ENCODE measurements at regions not wholly inside any gene's neighbourhood (a gene's known extent, or its start where the extent isn't known, plus 50 kb on each side); places are given as distances from the start of the nearest gene placed in this dataset.

GRCh38 chr2:2824588-2824987 lies 493.5 kb upstream of the MYT1L start:
- Histone ChIP-seq H3K4me1 (no peaks in the 10 kb centered on the region), H3K4me3 (no peak overlapping the region), H3K9me3 (no peaks in the 10 kb centered on the region), H3K27me3 (ENCODE audit: insufficient read depth in 3 of 3, low read length in 2 of 3) (no peaks in the 10 kb centered on the region), H3K36me3 (ENCODE audit: insufficient read depth in 1 of 2, low read depth in 1 of 2) (no peaks in the 10 kb centered on the region), H3K27ac (no peak overlapping the region)
- TF ChIP-seq, protein P1, sequence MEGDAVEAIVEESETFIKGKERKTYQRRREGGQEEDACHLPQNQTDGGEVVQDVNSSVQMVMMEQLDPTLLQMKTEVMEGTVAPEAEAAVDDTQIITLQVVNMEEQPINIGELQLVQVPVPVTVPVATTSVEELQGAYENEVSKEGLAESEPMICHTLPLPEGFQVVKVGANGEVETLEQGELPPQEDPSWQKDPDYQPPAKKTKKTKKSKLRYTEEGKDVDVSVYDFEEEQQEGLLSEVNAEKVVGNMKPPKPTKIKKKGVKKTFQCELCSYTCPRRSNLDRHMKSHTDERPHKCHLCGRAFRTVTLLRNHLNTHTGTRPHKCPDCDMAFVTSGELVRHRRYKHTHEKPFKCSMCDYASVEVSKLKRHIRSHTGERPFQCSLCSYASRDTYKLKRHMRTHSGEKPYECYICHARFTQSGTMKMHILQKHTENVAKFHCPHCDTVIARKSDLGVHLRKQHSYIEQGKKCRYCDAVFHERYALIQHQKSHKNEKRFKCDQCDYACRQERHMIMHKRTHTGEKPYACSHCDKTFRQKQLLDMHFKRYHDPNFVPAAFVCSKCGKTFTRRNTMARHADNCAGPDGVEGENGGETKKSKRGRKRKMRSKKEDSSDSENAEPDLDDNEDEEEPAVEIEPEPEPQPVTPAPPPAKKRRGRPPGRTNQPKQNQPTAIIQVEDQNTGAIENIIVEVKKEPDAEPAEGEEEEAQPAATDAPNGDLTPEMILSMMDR (IDR thresholded peaks at IDR 0.05), result no peak
- intact Hi-C loops (cut with DNase I), result no loop called here
- 24 to 50% (median 35%) methylated on average over 5 of the region's 5 CpGs for WGBS, 3 donors
- no peak for ATAC-seq
- no peak for DNase-seq

- intact Hi-C loops (cut with DNase I), result no loop called here
- TF ChIP-seq, protein P1 (IDR thresholded peaks at IDR 0.05), result no peak
- H3K4me1 ChIP-seq, result no peaks in the 10 kb centered on the region
- no peak overlapping the region for H3K27ac ChIP-seq
- H3K9me3 ChIP-seq, result no peaks in the 10 kb centered on the region
- no peak overlapping the region for H3K4me3 ChIP-seq
- no peaks in the 10 kb centered on the region for H3K36me3 ChIP-seq (ENCODE audit: insufficient read depth in 1 of 2, low read depth in 1 of 2)
- 63 to 67% (median 67%) methylated on average over 3 of the region's 3 CpGs for WGBS, 3 donors
- DNase-seq (no peak), ATAC-seq (no peak)
- no peaks in the 10 kb centered on the region for H3K27me3 ChIP-seq (ENCODE audit: insufficient read depth in 3 of 3, low read length in 2 of 3)
Measured at GRCh38 chr2:2823061-2823753, 492.1 kb upstream of the MYT1L start.

- WGBS, 3 donors, result 95 to 97% (median 95%) methylated on average over 1 of the region's 1 CpG
- Histone ChIP-seq H3K27me3 (ENCODE audit: insufficient read depth in 3 of 3, low read length in 2 of 3) (no peaks in the 10 kb centered on the region), H3K36me3 (ENCODE audit: insufficient read depth in 1 of 2, low read depth in 1 of 2) (no peaks in the 10 kb centered on the region), H3K9me3 (no peaks in the 10 kb centered on the region), H3K27ac (no peak overlapping the region), H3K4me3 (no peak overlapping the region), H3K4me1 (no peaks in the 10 kb centered on the region)
- no peak for ATAC-seq
- DNase-seq, result no peak
- TF ChIP-seq, protein P1 (IDR thresholded peaks at IDR 0.05), result no peak
- intact Hi-C loops (cut with DNase I), result no loop called here
Measured at GRCh38 chr2:2822143-2822542, 491.1 kb upstream of the MYT1L start.

DNA sequence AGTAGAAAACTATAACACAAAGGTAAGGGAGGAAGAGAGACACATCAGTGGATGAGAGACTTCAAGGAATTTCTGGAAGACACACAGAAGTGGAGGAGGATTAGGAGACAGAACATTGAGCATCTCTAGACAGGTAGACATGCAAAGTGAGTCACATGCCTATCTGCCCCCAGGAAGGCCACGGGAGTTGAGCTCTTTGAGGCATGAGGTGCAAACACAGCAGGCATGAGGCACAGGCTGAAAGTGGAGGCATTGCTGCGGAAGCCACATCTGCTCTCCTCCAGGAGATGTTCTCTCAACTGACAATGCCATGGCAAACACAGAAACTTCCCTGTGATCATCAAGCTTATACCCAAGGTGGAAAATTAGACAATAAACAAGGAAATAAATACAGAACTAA lies 481.6 kb upstream of the MYT1L start:
- no peak for ATAC-seq
- WGBS, 3 donors, result 84 to 95% (median 86%) methylated on average over 2 of the region's 2 CpGs
- TF ChIP-seq, protein P1 (IDR thresholded peaks at IDR 0.05), result no peak

GRCh38 chr2:2812117-2812516 lies 481.0 kb upstream of the MYT1L start:
- peaks cover 7% of the 10 kb centered on the region for H3K9me3 ChIP-seq
- H3K36me3 ChIP-seq (ENCODE audit: insufficient read depth in 1 of 2, low read depth in 1 of 2), result no peaks in the 10 kb centered on the region
- TF ChIP-seq, protein P1 (IDR thresholded peaks at IDR 0.05), result no peak
- H3K27ac ChIP-seq, result no peak overlapping the region
- WGBS, 3 donors, result 60 to 79% (median 60%) methylated on average over 3 of the region's 3 CpGs
- intact Hi-C loops (cut with DNase I), result no loop called here
- no peaks in the 10 kb centered on the region for H3K4me1 ChIP-seq
- no peaks in the 10 kb centered on the region for H3K27me3 ChIP-seq (ENCODE audit: insufficient read depth in 3 of 3, low read length in 2 of 3)
- ATAC-seq (no peak), DNase-seq (no peak)
- no peak overlapping the region for H3K4me3 ChIP-seq

More for the DNA sequence above, 481.6 kb upstream of the MYT1L start:
- Histone ChIP-seq H3K27me3 (ENCODE audit: insufficient read depth in 3 of 3, low read length in 2 of 3) (no peaks in the 10 kb centered on the region), H3K9me3 (peaks cover 7% of the 10 kb centered on the region), H3K4me1 (no peaks in the 10 kb centered on the region), H3K4me3 (no peak overlapping the region), H3K27ac (no peak overlapping the region), H3K36me3 (ENCODE audit: insufficient read depth in 1 of 2, low read depth in 1 of 2) (no peaks in the 10 kb centered on the region)
- DNase-seq, result no peak
- intact Hi-C loops (cut with DNase I), result no loop called here
